ENCODE measurements at regions not wholly inside any gene's neighbourhood (a gene's known extent, or its start where the extent isn't known, plus 50 kb on each side); places are given as distances from the start of the nearest gene placed in this dataset.

DNA sequence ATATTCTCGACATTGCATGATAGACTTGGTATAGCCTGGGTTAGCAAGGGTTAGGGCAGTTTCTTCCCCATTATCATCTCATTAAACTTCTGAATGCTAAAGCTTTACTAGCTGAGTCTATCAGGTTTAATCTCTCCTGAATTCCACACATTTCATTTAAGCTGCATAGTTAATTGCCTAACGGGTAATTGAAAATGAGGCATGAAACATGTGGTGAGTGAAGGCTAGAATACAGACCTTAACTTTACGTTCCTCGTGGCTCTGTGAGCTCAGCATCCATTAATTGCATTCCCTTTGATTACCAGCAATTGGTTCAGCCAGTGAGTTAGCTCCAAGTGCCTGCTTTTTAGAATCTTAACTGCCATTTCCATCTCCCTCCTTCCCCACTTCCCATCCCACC is 126.5 kb upstream of the MEX3C start:
- H3K9me3 ChIP-seq (ENCODE audit: control insufficient read depth in 3 of 3, low read length in 3 of 3), result no peaks in the 10 kb centered on the region
- no peaks in the 10 kb centered on the region for H3K36me3 ChIP-seq (ENCODE audit: control insufficient read depth in 3 of 3, insufficient read depth in 3 of 3, low read length in 3 of 3)
- no peaks in the 10 kb centered on the region for H3K27me3 ChIP-seq (ENCODE audit: control insufficient read depth in 3 of 3, insufficient read depth in 3 of 3, low read length in 3 of 3)
- H3K4me1 ChIP-seq (ENCODE audit: control insufficient read depth in 3 of 3, insufficient read depth in 3 of 3, low read length in 3 of 3), result no peaks in the 10 kb centered on the region
- no peak overlapping the region for H3K9ac ChIP-seq (ENCODE audit: low read depth in 1 of 3, low read length in 3 of 3)
- no peak overlapping the region for H3K4me3 ChIP-seq (ENCODE audit: low read length in 3 of 3)
- no peak overlapping the region for H3K27ac ChIP-seq (ENCODE audit: low read depth, low read length)

DNA sequence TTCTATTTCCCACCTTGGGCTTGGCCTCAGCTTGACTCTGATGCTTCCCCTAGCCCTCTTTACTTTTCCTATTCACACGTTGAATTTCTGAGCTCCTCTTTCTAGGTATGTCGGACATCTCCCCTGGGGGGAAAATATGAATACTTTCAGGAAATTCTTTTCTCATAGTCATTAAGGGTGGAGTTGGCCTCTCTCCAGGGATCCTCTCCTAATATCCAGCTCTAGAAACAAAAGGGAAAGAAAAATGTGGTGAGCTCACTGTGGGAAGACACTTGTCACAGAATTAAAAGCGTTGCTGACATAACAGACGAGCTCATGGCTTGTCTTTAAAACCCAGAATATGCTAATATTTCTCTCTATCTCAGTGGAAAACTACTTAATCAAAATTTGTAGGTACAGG is 132.7 kb upstream of the MEX3C start:
- no peaks in the 10 kb centered on the region for H3K27me3 ChIP-seq (ENCODE audit: control insufficient read depth in 3 of 3, insufficient read depth in 3 of 3, low read length in 3 of 3)

DNA sequence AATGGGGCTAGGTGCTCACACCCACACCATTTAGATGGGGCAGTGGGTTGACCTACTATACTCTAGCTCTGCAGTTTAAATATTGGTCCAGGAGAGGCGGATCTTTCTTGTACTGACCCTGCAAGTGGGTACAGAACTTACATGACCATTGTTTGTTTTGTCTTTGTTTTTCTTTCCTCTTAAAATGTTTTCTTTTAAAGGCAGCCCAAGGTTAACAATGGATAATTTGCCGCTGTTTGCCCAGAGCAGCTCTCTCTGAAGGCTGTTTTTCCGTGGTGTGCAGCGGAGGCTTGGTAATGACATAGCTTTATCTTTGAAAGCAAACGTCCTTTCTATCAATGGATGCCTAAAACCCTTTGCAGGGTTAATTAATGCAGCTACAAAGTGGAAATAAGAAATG is 133.3 kb upstream of the MEX3C start:
- Histone ChIP-seq H3K4me3 (ENCODE audit: low read length in 3 of 3) (no peak overlapping the region), H3K27me3 (ENCODE audit: control insufficient read depth in 3 of 3, insufficient read depth in 3 of 3, low read length in 3 of 3) (no peaks in the 10 kb centered on the region), H3K9me3 (ENCODE audit: control insufficient read depth in 3 of 3, low read length in 3 of 3) (no peaks in the 10 kb centered on the region), H3K36me3 (ENCODE audit: control insufficient read depth in 3 of 3, insufficient read depth in 3 of 3, low read length in 3 of 3) (no peaks in the 10 kb centered on the region), H3K9ac (ENCODE audit: low read depth in 1 of 3, low read length in 3 of 3) (no peak overlapping the region), H3K27ac (ENCODE audit: low read depth, low read length) (no peak overlapping the region), H3K4me1 (ENCODE audit: control insufficient read depth in 3 of 3, insufficient read depth in 3 of 3, low read length in 3 of 3) (no peaks in the 10 kb centered on the region)

More for the DNA sequence above, 132.7 kb upstream of the MEX3C start:
- no peaks in the 10 kb centered on the region for H3K4me1 ChIP-seq (ENCODE audit: control insufficient read depth in 3 of 3, insufficient read depth in 3 of 3, low read length in 3 of 3)
- H3K36me3 ChIP-seq (ENCODE audit: control insufficient read depth in 3 of 3, insufficient read depth in 3 of 3, low read length in 3 of 3), result no peaks in the 10 kb centered on the region
- H3K9me3 ChIP-seq (ENCODE audit: control insufficient read depth in 3 of 3, low read length in 3 of 3), result no peaks in the 10 kb centered on the region
- no peak overlapping the region for H3K9ac ChIP-seq (ENCODE audit: low read depth in 1 of 3, low read length in 3 of 3)
- no peak overlapping the region for H3K27ac ChIP-seq (ENCODE audit: low read depth, low read length)
- no peak overlapping the region for H3K4me3 ChIP-seq (ENCODE audit: low read length in 3 of 3)

DNA sequence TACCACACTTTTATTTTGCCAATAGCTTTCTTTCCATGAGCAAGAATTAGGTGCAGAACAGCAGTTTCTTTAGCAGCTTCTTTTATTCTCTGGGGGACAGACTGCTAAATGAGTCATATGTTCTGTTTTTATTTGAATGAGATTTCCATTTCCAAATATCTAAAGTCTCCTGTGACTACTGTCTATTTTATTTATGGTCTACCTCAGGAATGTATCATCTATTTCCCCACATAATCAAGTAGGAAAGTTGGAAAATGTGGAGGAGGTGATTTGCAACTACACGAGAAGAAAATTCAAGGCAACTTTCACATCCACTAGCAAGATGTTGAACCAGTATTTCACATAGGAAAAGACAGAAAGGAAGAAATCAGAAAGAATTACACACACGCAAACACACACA is 139.9 kb upstream of the MEX3C start:
- Histone ChIP-seq H3K4me3 (ENCODE audit: low read length in 3 of 3) (no peak overlapping the region), H3K27me3 (ENCODE audit: control insufficient read depth in 3 of 3, insufficient read depth in 3 of 3, low read length in 3 of 3) (no peaks in the 10 kb centered on the region), H3K9ac (ENCODE audit: low read depth in 1 of 3, low read length in 3 of 3) (no peak overlapping the region), H3K9me3 (ENCODE audit: control insufficient read depth in 3 of 3, low read length in 3 of 3) (no peaks in the 10 kb centered on the region), H3K4me1 (ENCODE audit: control insufficient read depth in 3 of 3, insufficient read depth in 3 of 3, low read length in 3 of 3) (no peaks in the 10 kb centered on the region), H3K27ac (ENCODE audit: low read depth, low read length) (no peak overlapping the region), H3K36me3 (ENCODE audit: control insufficient read depth in 3 of 3, insufficient read depth in 3 of 3, low read length in 3 of 3) (no peaks in the 10 kb centered on the region)

DNA sequence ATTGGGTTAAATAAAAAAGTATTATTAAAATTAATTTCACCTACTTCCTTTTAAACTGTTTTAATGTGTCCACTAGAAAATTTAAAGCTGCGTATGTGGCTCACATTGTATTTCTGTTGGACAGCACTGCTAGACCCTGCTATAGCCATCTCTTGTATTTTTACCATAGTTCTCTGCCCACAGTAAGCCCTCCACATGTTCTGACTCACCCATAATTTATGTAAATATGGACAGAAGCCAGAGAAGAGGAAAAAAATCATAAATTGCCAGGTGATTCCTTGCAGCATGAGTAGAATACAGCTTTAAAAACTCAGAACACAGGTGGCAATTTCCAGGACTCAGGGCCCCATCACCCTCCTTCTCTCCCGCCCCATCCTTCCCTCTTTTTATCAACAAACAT is 142.4 kb upstream of the MEX3C start:
- H3K9me3 ChIP-seq (ENCODE audit: control insufficient read depth in 3 of 3, low read length in 3 of 3), result no peaks in the 10 kb centered on the region
- no peaks in the 10 kb centered on the region for H3K36me3 ChIP-seq (ENCODE audit: control insufficient read depth in 3 of 3, insufficient read depth in 3 of 3, low read length in 3 of 3)
- no peaks in the 10 kb centered on the region for H3K27me3 ChIP-seq (ENCODE audit: control insufficient read depth in 3 of 3, insufficient read depth in 3 of 3, low read length in 3 of 3)
- H3K4me1 ChIP-seq (ENCODE audit: control insufficient read depth in 3 of 3, insufficient read depth in 3 of 3, low read length in 3 of 3), result no peaks in the 10 kb centered on the region
- no peak overlapping the region for H3K4me3 ChIP-seq (ENCODE audit: low read length in 3 of 3)
- no peak overlapping the region for H3K9ac ChIP-seq (ENCODE audit: low read depth in 1 of 3, low read length in 3 of 3)
- no peak overlapping the region for H3K27ac ChIP-seq (ENCODE audit: low read depth, low read length)

DNA sequence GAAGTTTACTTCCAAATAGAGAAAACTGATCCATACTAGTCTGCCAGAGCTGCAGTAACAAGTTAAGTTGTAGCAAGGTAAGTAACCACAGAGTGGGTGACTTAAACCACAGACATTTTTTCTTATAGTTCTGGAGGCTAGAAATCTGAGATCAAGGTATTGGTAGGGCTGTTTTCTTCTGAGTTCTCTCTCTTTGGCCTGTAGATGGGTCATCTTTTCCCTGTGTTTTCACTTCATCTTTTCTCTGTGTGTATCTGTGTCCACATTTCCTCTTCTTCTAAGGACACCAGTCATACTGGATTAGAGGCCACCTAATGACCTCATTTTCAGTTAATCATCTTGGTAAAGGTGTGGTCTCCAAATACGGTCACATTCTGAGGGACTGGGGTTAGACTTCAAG is 142.9 kb upstream of the MEX3C start:
- Histone ChIP-seq H3K9me3 (ENCODE audit: control insufficient read depth in 3 of 3, low read length in 3 of 3) (peaks cover 0 to 3% (median 0%) of the 10 kb centered on the region in 3 donors), H3K9ac (ENCODE audit: low read depth in 1 of 3, low read length in 3 of 3) (no peak overlapping the region), H3K4me1 (ENCODE audit: control insufficient read depth in 3 of 3, insufficient read depth in 3 of 3, low read length in 3 of 3) (no peaks in the 10 kb centered on the region), H3K27me3 (ENCODE audit: control insufficient read depth in 3 of 3, insufficient read depth in 3 of 3, low read length in 3 of 3) (no peaks in the 10 kb centered on the region), H3K36me3 (ENCODE audit: control insufficient read depth in 3 of 3, insufficient read depth in 3 of 3, low read length in 3 of 3) (no peaks in the 10 kb centered on the region), H3K4me3 (ENCODE audit: low read length in 3 of 3) (no peak overlapping the region), H3K27ac (ENCODE audit: low read depth, low read length) (no peak overlapping the region)

DNA sequence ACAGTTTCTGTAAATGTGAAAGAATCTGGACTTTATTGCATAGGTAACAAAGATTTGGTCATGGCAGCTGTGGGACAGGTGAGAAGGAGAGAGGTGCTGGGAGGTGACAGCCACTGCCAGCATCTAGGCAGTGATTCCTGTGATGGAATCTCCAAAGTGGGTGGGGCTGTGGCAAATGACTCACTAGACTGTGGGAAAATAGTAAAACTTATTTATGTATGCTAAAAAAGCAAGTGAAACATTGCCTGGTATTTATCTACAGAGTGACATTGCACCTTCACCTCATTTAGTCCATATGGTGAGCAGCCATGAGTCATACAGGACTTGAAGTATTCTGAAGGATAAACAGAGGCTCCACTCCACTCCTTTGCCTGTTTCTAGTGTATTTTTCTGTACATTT is 145.3 kb upstream of the MEX3C start:
- no peak overlapping the region for H3K27ac ChIP-seq (ENCODE audit: low read depth, low read length)

DNA sequence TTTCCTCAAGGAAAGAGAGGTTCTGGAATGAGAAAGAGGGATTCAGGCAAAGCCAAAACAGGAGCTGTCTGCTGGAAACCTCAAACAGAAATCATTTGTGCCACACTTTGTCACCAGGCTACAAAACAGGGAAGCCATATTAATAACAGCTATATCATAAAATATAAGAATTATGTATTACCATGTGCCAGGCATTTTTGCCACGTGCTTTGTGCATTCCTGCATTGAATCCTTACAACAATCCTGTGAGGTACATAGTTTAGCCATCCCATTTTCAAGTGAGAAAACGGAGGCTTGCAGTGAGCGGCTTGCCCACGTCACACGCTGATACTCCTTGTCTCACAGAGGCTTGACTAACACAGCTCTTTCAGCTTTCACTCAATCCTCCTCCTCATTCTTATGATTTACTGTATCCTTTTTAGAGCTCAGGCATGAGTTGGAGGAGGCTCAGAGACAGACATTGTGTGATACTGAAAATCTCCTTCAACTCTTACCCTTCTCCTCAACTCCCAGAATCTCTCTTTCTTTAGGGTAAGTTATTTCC is 148.4 kb upstream of the MEX3C start:
- Histone ChIP-seq H3K9me3 (ENCODE audit: control insufficient read depth in 3 of 3, low read length in 3 of 3) (peaks cover 0 to 3% (median 0%) of the 10 kb centered on the region in 3 donors), H3K4me3 (ENCODE audit: low read length in 3 of 3) (no peak overlapping the region), H3K27me3 (ENCODE audit: control insufficient read depth in 3 of 3, insufficient read depth in 3 of 3, low read length in 3 of 3) (peaks cover 0 to 2% (median 0%) of the 10 kb centered on the region in 3 donors), H3K27ac (ENCODE audit: low read depth, low read length) (no peak overlapping the region), H3K9ac (ENCODE audit: low read depth in 1 of 3, low read length in 3 of 3) (no peak overlapping the region), H3K36me3 (ENCODE audit: control insufficient read depth in 3 of 3, insufficient read depth in 3 of 3, low read length in 3 of 3) (no peaks in the 10 kb centered on the region), H3K4me1 (ENCODE audit: control insufficient read depth in 3 of 3, insufficient read depth in 3 of 3, low read length in 3 of 3) (no peaks in the 10 kb centered on the region)

More for the DNA sequence above, 145.3 kb upstream of the MEX3C start:
- Histone ChIP-seq H3K4me1 (ENCODE audit: control insufficient read depth in 3 of 3, insufficient read depth in 3 of 3, low read length in 3 of 3) (no peaks in the 10 kb centered on the region), H3K36me3 (ENCODE audit: control insufficient read depth in 3 of 3, insufficient read depth in 3 of 3, low read length in 3 of 3) (no peaks in the 10 kb centered on the region), H3K4me3 (ENCODE audit: low read length in 3 of 3) (no peak overlapping the region), H3K27me3 (ENCODE audit: control insufficient read depth in 3 of 3, insufficient read depth in 3 of 3, low read length in 3 of 3) (peaks cover 0 to 2% (median 0%) of the 10 kb centered on the region in 3 donors), H3K9me3 (ENCODE audit: control insufficient read depth in 3 of 3, low read length in 3 of 3) (peaks cover 0 to 3% (median 0%) of the 10 kb centered on the region in 3 donors), H3K9ac (ENCODE audit: low read depth in 1 of 3, low read length in 3 of 3) (no peak overlapping the region)

DNA sequence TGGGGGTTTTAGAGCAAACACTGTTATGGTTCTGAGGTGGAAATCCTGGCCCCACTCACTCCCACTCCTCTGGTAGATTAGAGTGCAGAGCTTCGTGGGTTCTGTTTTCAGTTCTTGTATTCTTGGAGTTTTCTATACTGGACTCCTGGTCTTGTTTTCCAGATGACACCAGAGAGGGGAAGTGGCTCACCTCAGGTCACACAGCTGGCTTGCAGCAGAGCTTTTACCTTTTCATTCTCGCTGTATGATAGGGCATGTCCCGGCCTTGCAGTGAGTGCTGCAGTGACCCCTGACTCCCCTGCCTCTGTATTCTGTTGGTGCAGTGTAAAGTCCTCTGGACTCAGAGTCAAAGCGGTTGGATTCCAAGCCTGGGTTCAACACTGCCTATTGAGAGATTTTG is 148.9 kb upstream of the MEX3C start:
- H3K27me3 ChIP-seq (ENCODE audit: control insufficient read depth in 3 of 3, insufficient read depth in 3 of 3, low read length in 3 of 3), result peaks cover 0 to 2% (median 0%) of the 10 kb centered on the region in 3 donors
- H3K9ac ChIP-seq (ENCODE audit: low read depth in 1 of 3, low read length in 3 of 3), result no peak overlapping the region
- H3K9me3 ChIP-seq (ENCODE audit: control insufficient read depth in 3 of 3, low read length in 3 of 3), result peaks cover 0 to 3% (median 0%) of the 10 kb centered on the region in 3 donors
- no peak overlapping the region for H3K27ac ChIP-seq (ENCODE audit: low read depth, low read length)
- no peaks in the 10 kb centered on the region for H3K36me3 ChIP-seq (ENCODE audit: control insufficient read depth in 3 of 3, insufficient read depth in 3 of 3, low read length in 3 of 3)
- no peak overlapping the region for H3K4me3 ChIP-seq (ENCODE audit: low read length in 3 of 3)
- H3K4me1 ChIP-seq (ENCODE audit: control insufficient read depth in 3 of 3, insufficient read depth in 3 of 3, low read length in 3 of 3), result no peaks in the 10 kb centered on the region

DNA sequence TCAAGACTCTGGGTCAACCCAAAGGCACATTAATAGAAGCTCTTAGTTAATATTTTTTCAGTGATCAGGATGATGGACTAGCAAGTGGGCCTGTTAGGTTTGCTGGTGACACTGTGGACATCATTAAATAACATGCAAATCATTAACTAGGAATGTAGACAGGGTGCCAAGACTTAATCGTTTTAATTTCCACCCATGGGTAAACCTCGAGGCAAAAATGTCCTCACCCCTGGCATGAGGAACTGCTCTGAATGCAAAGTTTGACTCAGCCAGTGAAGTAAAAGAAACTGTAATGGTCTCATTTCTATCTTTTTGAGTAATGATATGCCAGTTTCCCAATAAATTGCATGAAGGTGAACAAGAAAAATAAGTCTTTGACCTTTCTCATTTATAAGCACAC is 152.6 kb upstream of the MEX3C start:
- Histone ChIP-seq H3K4me1 (ENCODE audit: control insufficient read depth in 3 of 3, insufficient read depth in 3 of 3, low read length in 3 of 3) (no peaks in the 10 kb centered on the region), H3K27ac (ENCODE audit: low read depth, low read length) (no peak overlapping the region), H3K9me3 (ENCODE audit: control insufficient read depth in 3 of 3, low read length in 3 of 3) (peaks cover 0 to 2% (median 0%) of the 10 kb centered on the region in 3 donors), H3K9ac (ENCODE audit: low read depth in 1 of 3, low read length in 3 of 3) (no peak overlapping the region), H3K36me3 (ENCODE audit: control insufficient read depth in 3 of 3, insufficient read depth in 3 of 3, low read length in 3 of 3) (no peaks in the 10 kb centered on the region), H3K4me3 (ENCODE audit: low read length in 3 of 3) (no peak overlapping the region), H3K27me3 (ENCODE audit: control insufficient read depth in 3 of 3, insufficient read depth in 3 of 3, low read length in 3 of 3) (peaks cover 0 to 2% (median 0%) of the 10 kb centered on the region in 3 donors)
